ENCODE measurements at regions not wholly inside any gene's neighbourhood (a gene's known extent, or its start where the extent isn't known, plus 50 kb on each side); places are given as distances from the start of the nearest gene placed in this dataset.

GRCh38 chr22:46090631-46091201 lies 59.6 kb upstream of the PPARA start:
- peak overlapping the region; percentile 99 for H3K27ac ChIP-seq (ENCODE audit: low read length)

GRCh38 chr22:46091277-46091977 lies 58.9 kb upstream of the PPARA start:
- Histone ChIP-seq H3K4me3 (ENCODE audit: low read depth in 2 of 2, low read length in 2 of 2) (no peak overlapping the region), H3K4me1 (ENCODE audit: control insufficient read depth, insufficient read depth, low read length) (peaks cover 90% of the 10 kb centered on the region), H3K27ac (ENCODE audit: low read length) (peak overlapping the region; percentile 99), H3K36me3 (ENCODE audit: control insufficient read depth, insufficient read depth, low read length) (peaks cover 3% of the 10 kb centered on the region; the same call in 1 of the 2 replicates), H3K27me3 (ENCODE audit: control insufficient read depth, insufficient read depth, low read length) (no peaks in the 10 kb centered on the region), H3K9me3 (ENCODE audit: control insufficient read depth, insufficient read depth, low read depth, low read length) (no peaks in the 10 kb centered on the region)
- BruUV-seq (replicated peaks) = no TSS peak
- in situ Hi-C loops (cut with HindIII; ENCODE audit: low pct_unique_long_range_greater_than_20kb, low sequenced_read_pairs) (no loop called here), intact Hi-C loops (cut with micrococcal nuclease; ENCODE audit: unreplicated experiment) (no loop called here)
- ChIA-PET POLR2A (no interaction called here), CTCF (no interaction called here)
- no peak for DNase-seq (ENCODE audit: low read depth, low spot score)
- no peak for ATAC-seq
- TF ChIP-seq SIN3A (IDR thresholded peaks at IDR 0.05; ENCODE audit: borderline replicate concordance, insufficient read depth, low read depth, low read length) (no peak), POLR2AphosphoS5 (IDR thresholded peaks at IDR 0.05; ENCODE audit: low read depth, low read length) (no peak), TCF7L2 (IDR thresholded peaks at IDR 0.05; ENCODE audit: low read depth, low read length) (no peak), REST (IDR thresholded peaks at IDR 0.05; ENCODE audit: insufficient read depth in 1 of 2, low read depth in 2 of 2, low read length in 1 of 2) (no peak), CTCF (IDR thresholded peaks at IDR 0.05) (no peak)

More at GRCh38 chr22:46090631-46091201, 59.6 kb upstream of the PPARA start:
- H3K4me3 ChIP-seq (ENCODE audit: low read depth in 2 of 2, low read length in 2 of 2) = no peak overlapping the region
- H3K27me3 ChIP-seq (ENCODE audit: control insufficient read depth, insufficient read depth, low read length) = no peaks in the 10 kb centered on the region
- TF ChIP-seq SIN3A (IDR thresholded peaks at IDR 0.05; ENCODE audit: borderline replicate concordance, insufficient read depth, low read depth, low read length) (no peak), CTCF (IDR thresholded peaks at IDR 0.05) (no peak), POLR2AphosphoS5 (IDR thresholded peaks at IDR 0.05; ENCODE audit: low read depth, low read length) (no peak), REST (IDR thresholded peaks at IDR 0.05; ENCODE audit: insufficient read depth in 1 of 2, low read depth in 2 of 2, low read length in 1 of 2) (no peak), TCF7L2 (IDR thresholded peaks at IDR 0.05; ENCODE audit: low read depth, low read length) (no peak)
- in situ Hi-C loops (cut with HindIII; ENCODE audit: low pct_unique_long_range_greater_than_20kb, low sequenced_read_pairs) = no loop called here
- peak; percentile 13 for ATAC-seq
- no peak for DNase-seq (ENCODE audit: low read depth, low spot score)
- H3K36me3 ChIP-seq (ENCODE audit: control insufficient read depth, insufficient read depth, low read length) = peaks cover 3% of the 10 kb centered on the region; the same call in 1 of the 2 replicates
- ChIA-PET POLR2A (no interaction called here), CTCF (no interaction called here)
- no TSS peak for BruUV-seq (replicated peaks)
- H3K9me3 ChIP-seq (ENCODE audit: control insufficient read depth, insufficient read depth, low read depth, low read length) = no peaks in the 10 kb centered on the region
- intact Hi-C loops (cut with micrococcal nuclease; ENCODE audit: unreplicated experiment) = no loop called here
- H3K4me1 ChIP-seq (ENCODE audit: control insufficient read depth, insufficient read depth, low read length) = peaks cover 89% of the 10 kb centered on the region

All from Panc1 (cell line).